ENCODE measurements at regions not wholly inside any gene's neighbourhood (a gene's known extent, or its start where the extent isn't known, plus 50 kb on each side); places are given as distances from the start of the nearest gene placed in this dataset.

GRCh38 chr4:155570661-155571060 lies 96.0 kb upstream of the GUCY1A1 start:
- no peak overlapping the region for H2AFZ ChIP-seq (ENCODE audit: low read depth, low read length)
- H3K36me3 ChIP-seq (ENCODE audit: insufficient read depth, low read length): no peaks in the 10 kb centered on the region
- H3F3A ChIP-seq (ENCODE audit: insufficient read depth, low read length, poor library complexity, severe bottlenecking): no peaks in the 10 kb centered on the region
- H3K79me2 ChIP-seq (replicated peaks; ENCODE audit: insufficient read depth, low read length): no peaks in the 10 kb centered on the region
- no peaks in the 10 kb centered on the region for H3K27me3 ChIP-seq (ENCODE audit: insufficient read depth, low read depth, low read length)
- TF ChIP-seq EZH2 (IDR thresholded peaks at IDR 0.05; ENCODE audit: borderline replicate concordance, insufficient read depth, low read length, poor library complexity, severe bottlenecking): no peak
- no peak for TF ChIP-seq MXI1 (conservative IDR thresholded peaks at IDR 0.05; ENCODE audit: poor library complexity, severe bottlenecking)
- TF ChIP-seq POLR2AphosphoS5 (IDR thresholded peaks at IDR 0.05): no peak
- TF ChIP-seq CTCF (IDR thresholded peaks at IDR 0.05; ENCODE audit: poor library complexity, severe bottlenecking): no peak
- TF ChIP-seq, protein P1, sequence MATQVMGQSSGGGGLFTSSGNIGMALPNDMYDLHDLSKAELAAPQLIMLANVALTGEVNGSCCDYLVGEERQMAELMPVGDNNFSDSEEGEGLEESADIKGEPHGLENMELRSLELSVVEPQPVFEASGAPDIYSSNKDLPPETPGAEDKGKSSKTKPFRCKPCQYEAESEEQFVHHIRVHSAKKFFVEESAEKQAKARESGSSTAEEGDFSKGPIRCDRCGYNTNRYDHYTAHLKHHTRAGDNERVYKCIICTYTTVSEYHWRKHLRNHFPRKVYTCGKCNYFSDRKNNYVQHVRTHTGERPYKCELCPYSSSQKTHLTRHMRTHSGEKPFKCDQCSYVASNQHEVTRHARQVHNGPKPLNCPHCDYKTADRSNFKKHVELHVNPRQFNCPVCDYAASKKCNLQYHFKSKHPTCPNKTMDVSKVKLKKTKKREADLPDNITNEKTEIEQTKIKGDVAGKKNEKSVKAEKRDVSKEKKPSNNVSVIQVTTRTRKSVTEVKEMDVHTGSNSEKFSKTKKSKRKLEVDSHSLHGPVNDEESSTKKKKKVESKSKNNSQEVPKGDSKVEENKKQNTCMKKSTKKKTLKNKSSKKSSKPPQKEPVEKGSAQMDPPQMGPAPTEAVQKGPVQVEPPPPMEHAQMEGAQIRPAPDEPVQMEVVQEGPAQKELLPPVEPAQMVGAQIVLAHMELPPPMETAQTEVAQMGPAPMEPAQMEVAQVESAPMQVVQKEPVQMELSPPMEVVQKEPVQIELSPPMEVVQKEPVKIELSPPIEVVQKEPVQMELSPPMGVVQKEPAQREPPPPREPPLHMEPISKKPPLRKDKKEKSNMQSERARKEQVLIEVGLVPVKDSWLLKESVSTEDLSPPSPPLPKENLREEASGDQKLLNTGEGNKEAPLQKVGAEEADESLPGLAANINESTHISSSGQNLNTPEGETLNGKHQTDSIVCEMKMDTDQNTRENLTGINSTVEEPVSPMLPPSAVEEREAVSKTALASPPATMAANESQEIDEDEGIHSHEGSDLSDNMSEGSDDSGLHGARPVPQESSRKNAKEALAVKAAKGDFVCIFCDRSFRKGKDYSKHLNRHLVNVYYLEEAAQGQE (IDR thresholded peaks at IDR 0.05; ENCODE audit: borderline replicate concordance): no peak
- TF ChIP-seq EP300 (conservative IDR thresholded peaks at IDR 0.05; ENCODE audit: poor library complexity, severe bottlenecking): no peak
- no peak for TF ChIP-seq TAF1 (IDR thresholded peaks at IDR 0.05; ENCODE audit: low read depth)
- no peak for TF ChIP-seq RAD21 (conservative IDR thresholded peaks at IDR 0.05)
- no peak for TF ChIP-seq SMC3 (conservative IDR thresholded peaks at IDR 0.05; ENCODE audit: poor library complexity)
- H3K9me2 ChIP-seq (ENCODE audit: insufficient read depth, low read length): no peaks in the 10 kb centered on the region
- no peak overlapping the region for H3K4me3 ChIP-seq (ENCODE audit: low read length)
- H4K20me1 ChIP-seq (ENCODE audit: insufficient read depth): no peaks in the 10 kb centered on the region
- H3K27ac ChIP-seq (ENCODE audit: low read length): no peak overlapping the region
- H3K9me3 ChIP-seq (ENCODE audit: low read length): no peaks in the 10 kb centered on the region
- no peak overlapping the region for H3K4me2 ChIP-seq (ENCODE audit: low read length)
- H3K9ac ChIP-seq (ENCODE audit: low read length): no peak overlapping the region

DNA sequence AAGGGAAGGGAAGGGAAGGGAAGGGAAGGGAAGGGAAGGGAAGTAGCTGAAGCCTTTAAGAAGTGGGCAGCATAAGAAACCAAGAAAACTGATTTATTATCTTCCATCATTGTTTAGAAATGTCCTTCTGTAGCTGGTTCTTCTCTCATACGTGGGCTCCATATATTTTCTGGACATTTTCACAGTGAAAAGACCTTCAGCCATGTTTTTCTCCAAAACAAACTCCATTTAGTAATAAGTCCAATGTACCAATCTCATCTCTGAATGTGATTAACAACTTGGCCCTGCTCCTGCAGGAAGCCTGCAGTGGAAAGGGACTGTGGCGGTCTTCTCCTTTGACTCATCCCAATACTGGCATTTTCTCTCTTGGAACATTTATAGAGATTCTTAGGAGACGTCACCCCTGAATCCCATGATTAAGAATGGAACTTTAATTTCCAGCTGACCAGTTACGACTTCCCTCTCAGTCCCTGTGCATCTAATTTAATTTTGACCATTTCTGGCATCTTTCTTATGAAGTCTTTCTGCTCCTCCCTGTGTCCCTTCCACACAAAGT lies 96.6 kb upstream of the GUCY1A1 start:
- Histone ChIP-seq H3K9me2 (ENCODE audit: insufficient read depth, low read length) (no peaks in the 10 kb centered on the region), H3F3A (ENCODE audit: insufficient read depth, low read length, poor library complexity, severe bottlenecking) (no peaks in the 10 kb centered on the region), H3K4me2 (ENCODE audit: low read length) (no peak overlapping the region), H3K9me3 (ENCODE audit: low read length) (no peaks in the 10 kb centered on the region), H3K4me3 (ENCODE audit: low read length) (no peak overlapping the region), H3K36me3 (ENCODE audit: insufficient read depth, low read length) (no peaks in the 10 kb centered on the region), H3K27ac (ENCODE audit: low read length) (no peak overlapping the region), H2AFZ (ENCODE audit: low read depth, low read length) (no peak overlapping the region), H4K20me1 (ENCODE audit: insufficient read depth) (no peaks in the 10 kb centered on the region), H3K27me3 (ENCODE audit: insufficient read depth, low read depth, low read length) (no peaks in the 10 kb centered on the region), H3K9ac (ENCODE audit: low read length) (no peak overlapping the region), H3K79me2 (replicated peaks; ENCODE audit: insufficient read depth, low read length) (no peaks in the 10 kb centered on the region)
- TF ChIP-seq, protein P1 (IDR thresholded peaks at IDR 0.05; ENCODE audit: borderline replicate concordance): no peak
- TF ChIP-seq EZH2 (IDR thresholded peaks at IDR 0.05; ENCODE audit: borderline replicate concordance, insufficient read depth, low read length, poor library complexity, severe bottlenecking) (no peak), SMC3 (conservative IDR thresholded peaks at IDR 0.05; ENCODE audit: poor library complexity) (no peak), TAF1 (IDR thresholded peaks at IDR 0.05; ENCODE audit: low read depth) (no peak), EP300 (conservative IDR thresholded peaks at IDR 0.05; ENCODE audit: poor library complexity, severe bottlenecking) (no peak), RAD21 (conservative IDR thresholded peaks at IDR 0.05) (no peak), MXI1 (conservative IDR thresholded peaks at IDR 0.05; ENCODE audit: poor library complexity, severe bottlenecking) (no peak), POLR2AphosphoS5 (IDR thresholded peaks at IDR 0.05) (no peak), CTCF (IDR thresholded peaks at IDR 0.05; ENCODE audit: poor library complexity, severe bottlenecking) (no peak)

Measured in neural cell (in vitro differentiated cells).